K562 (cell line): ENCODE measurements at regions not wholly inside any gene's neighbourhood (a gene's known extent, or its start where the extent isn't known, plus 50 kb on each side); places are given as distances from the start of the nearest gene placed in this dataset.

Experiments
- ATAC-seq: fragments of 200-7000 bp; cut with Tn5 transposase; 3 replicates; pipeline ENCODE4 v1.9.1; 2020; ENCODE audit warnings: moderate library complexity
- BruUV-seq: library from RNA; stranded (reverse); fragments of 400-500 nt; replicated peaks from 2 replicates; lab custom pipeline; 2021; lab: Mats Ljungman, UMichigan
- CTCF ChIA-PET: fragments of 300-600 bp; formaldehyde crosslinking; extraction: SDS; loops from one replicate; lab custom pipeline; 2021; ENCODE audit warnings: low intra/inter-chr PET ratio; lab: Yijun Ruan, JAX
- POLR2A ChIA-PET: fragments of 300-600, 350-650 bp; sonication (Branson Sonifier 250); formaldehyde crosslinking; extraction: SDS; loops from one replicate; lab custom pipeline; 2021; ENCODE audit warnings: antibody characterized with exemption, inconsistent platforms; lab: Yijun Ruan, JAX
- DNase-seq, 4 experiments: peaks; one replicate each; pipeline versions ENCODE4 v3.0.0 to v3.0.0-alpha.2; 2011 to 2018; ENCODE audit warnings: low spot score in 3 of 4, mixed read lengths in 3 of 4; ENCODE audit errors: extremely low read depth in 1 of 4
- FAIRE-seq: peaks from 2 replicates; lab custom pipeline; 2011; peaks lifted over from hg19 to GRCh38; lab: Jason Lieb, UNC
- H2AFZ ChIP-seq: 2 replicates; pipeline ENCODE4 v1.6.0; 2011; ENCODE audit warnings: low read depth, low read length, control low read depth, inconsistent platforms
- H3K27ac ChIP-seq: fragments of 200-600 bp; 3 replicates; pipeline ENCODE4 v1.8.0; 2011; ENCODE audit warnings: low read depth, mild to moderate bottlenecking, control low read depth, inconsistent platforms, low read length, moderate library complexity, mixed read lengths; ENCODE audit errors: extremely low read depth
- H3K27me3 ChIP-seq, 2 experiments: fragments of 300-600 bp in 1 of 2; 2 replicates in 1 of 2; 3 replicates in 1 of 2; pipeline versions ENCODE4 v1.6.0 to v1.8.0; 2011; ENCODE audit warnings: inconsistent platforms in 2 of 2, low read length in 2 of 2, mild to moderate bottlenecking in 1 of 2, mixed read lengths in 1 of 2, moderate library complexity in 1 of 2; ENCODE audit not compliant: control insufficient read depth in 2 of 2, insufficient read depth in 2 of 2
- H3K36me3 ChIP-seq: fragments of 300-600 bp; 3 replicates; pipeline ENCODE4 v1.8.0; 2011; ENCODE audit warnings: mild to moderate bottlenecking, low read length, inconsistent platforms; ENCODE audit not compliant: control insufficient read depth, insufficient read depth
- H3K4me1 ChIP-seq, 2 experiments: fragments of 200-600 bp in 1 of 2; replicated peaks in 1 of 2; 2 replicates in 1 of 2; 3 replicates in 1 of 2; pipeline versions ENCODE4 v1.5.1 to v1.8.0; 2011; ENCODE audit warnings: inconsistent platforms in 2 of 2, low read length in 2 of 2, mild to moderate bottlenecking in 1 of 2, mixed read lengths in 1 of 2, moderate library complexity in 1 of 2; ENCODE audit not compliant: control insufficient read depth in 2 of 2, insufficient read depth in 2 of 2
- H3K4me2 ChIP-seq: 2 replicates; pipeline ENCODE4 v1.6.1; 2011; ENCODE audit warnings: low read length, control low read depth, inconsistent platforms, mixed read lengths; ENCODE audit not compliant: insufficient read depth
- H3K4me3 ChIP-seq: fragments of 200-600 bp; sonication (generic), shearing (Covaris generic); 2 replicates; pipeline ENCODE4 v1.5.1; 2016; ENCODE audit warnings: control low read depth, inconsistent platforms
- H3K79me2 ChIP-seq: fragments of 200-600 bp; 3 replicates; pipeline ENCODE4 v1.8.0; 2011; ENCODE audit warnings: low read length, inconsistent platforms; ENCODE audit not compliant: control insufficient read depth, insufficient read depth
- H3K9ac ChIP-seq, 2 experiments: 2 replicates each; pipeline versions ENCODE4 v1.6.0 to v1.6.1; 2011; ENCODE audit warnings: low read depth in 2 of 2, low read length in 2 of 2, control low read depth in 1 of 2, inconsistent platforms in 1 of 2, mild to moderate bottlenecking in 1 of 2, mixed read lengths in 1 of 2; ENCODE audit not compliant: insufficient read depth in 1 of 2
- H3K9me1 ChIP-seq: one replicate; pipeline ENCODE4 v1.6.0; 2011; ENCODE audit warnings: inconsistent platforms, mild to moderate bottlenecking, low read length, moderate library complexity; ENCODE audit not compliant: control insufficient read depth, insufficient read depth
- H3K9me3 ChIP-seq: replicated peaks from 2 replicates; pipeline ENCODE4 v1.5.1; 2011; ENCODE audit warnings: low read depth, low read length, inconsistent platforms; ENCODE audit not compliant: control insufficient read depth, insufficient read depth
- H4K20me1 ChIP-seq: replicated peaks from 2 replicates; pipeline ENCODE4 v1.6.1; 2011; ENCODE audit warnings: low read length, inconsistent platforms, mixed read lengths; ENCODE audit not compliant: control insufficient read depth, insufficient read depth
- AFF4 ChIP-seq: sonication (generic); formaldehyde crosslinking; IDR thresholded peaks from 2 replicates; pipeline ENCODE4 v1.8.0; 2023; ENCODE audit warnings: mild to moderate bottlenecking, missing genetic modification reagents
- E2F1 ChIP-seq: sonication (generic); formaldehyde crosslinking; IDR thresholded peaks from 2 replicates; pipeline ENCODE4 v1.8.1; 2023; ENCODE audit warnings: mild to moderate bottlenecking, missing genetic modification reagents, moderate library complexity
- SLC30A9 ChIP-seq: fragments of 250-450 bp; sonication (Bioruptor Pico); IDR thresholded peaks from 2 replicates; pipeline ENCODE4 v1.8.0; 2022; ENCODE audit warnings: mild to moderate bottlenecking, moderate library complexity
- ZNF224 ChIP-seq: sonication (generic); formaldehyde crosslinking; IDR thresholded peaks from 2 replicates; pipeline ENCODE4 v1.8.0; 2022; ENCODE audit warnings: mild to moderate bottlenecking, missing genetic modification reagents
- ZNF584 ChIP-seq: fragments of 200-800 bp; sonication (Bioruptor generic); IDR thresholded peaks from 2 replicates; pipeline ENCODE4 v1.6.1; 2016; ENCODE audit warnings: low read depth, mild to moderate bottlenecking, missing genetic modification characterization, missing compliant biosample characterization
- WGBS: fragments of 100-300 bp; shearing (Covaris generic); methylation state at CpG from one replicate; pipeline ENCODE4 v1.1.6; 2016; ENCODE audit warnings: low coverage, mixed read lengths; ENCODE audit not compliant: insufficient coverage; ENCODE audit errors: missing lambda C conversion rate; 5-methylcytosine and 5-hydroxymethylcytosine counted together
- in situ Hi-C: fragments of 300-500 bp; cut with MboI; formaldehyde crosslinking; loops from 4 replicates; pipeline ENCODE4 v1.15.0; 2018; ENCODE audit warnings: inconsistent platforms, mixed read lengths
- intact Hi-C: fragments of 100-400 bp; cut with micrococcal nuclease; formaldehyde crosslinking; loops from 2 replicates; pipeline ENCODE4 v1.14.2; 2022

GRCh38 chr18:71238974-71239624 lies 950.3 kb downstream of the SOCS6 start (continued):
- no peak for TF ChIP-seq SLC30A9
- TF ChIP-seq ZNF224: no peak
- TF ChIP-seq E2F1 (CRISPR knock-in tag): no peak

- Histone ChIP-seq H3K36me3 (no peaks in the 10 kb centered on the region), H3K4me3 (no peak overlapping the region), H2AFZ (no peak overlapping the region), H3K9me3 (no peaks in the 10 kb centered on the region), H3K9me1 (no peaks in the 10 kb centered on the region), H3K27ac (no peak overlapping the region), H3K4me2 (no peak overlapping the region), H3K9ac (no peak overlapping the region), H3K27me3 (no peaks in the 10 kb centered on the region), H3K79me2 (no peaks in the 10 kb centered on the region), H3K4me1 (no peaks in the 10 kb centered on the region), H4K20me1 (no peaks in the 10 kb centered on the region)
- no peak for DNase-seq
- ChIA-PET CTCF (no interaction called here), POLR2A (no interaction called here)
- 0% methylated on average over 1 of the region's 1 CpG for WGBS
- intact Hi-C loops (no loop called here), in situ Hi-C loops (no loop called here)
- ATAC-seq: no peak
- no peak for FAIRE-seq
- no TSS peak for BruUV-seq
- TF ChIP-seq ZNF584 (CRISPR knock-in tag) (no peak), AFF4 (no peak)
Measured at GRCh38 chr18:71237641-71238040, 948.8 kb downstream of the SOCS6 start.
